ENCODE measurements at regions not wholly inside any gene's neighbourhood (a gene's known extent, or its start where the extent isn't known, plus 50 kb on each side); places are given as distances from the start of the nearest gene placed in this dataset.

DNA sequence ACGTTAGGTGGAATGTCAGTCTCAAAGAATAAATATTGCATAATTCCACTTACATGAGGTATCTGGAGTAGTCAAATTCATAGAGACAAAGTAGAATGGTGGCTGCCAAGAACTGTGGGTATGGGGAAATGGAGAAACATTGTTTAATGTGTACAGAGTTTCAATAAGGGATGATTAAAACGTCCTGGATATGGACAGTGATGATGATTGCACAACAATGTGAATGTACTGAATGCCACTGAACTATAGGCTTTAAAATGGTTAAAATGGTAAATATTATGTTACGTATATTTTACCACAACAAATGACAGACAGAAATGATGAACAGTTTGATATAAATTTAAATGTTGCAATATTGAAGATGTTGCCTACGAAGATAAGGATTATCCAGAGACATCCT is 602.0 kb upstream of the PKDCC start:
- TF ChIP-seq CTCF (IDR thresholded peaks at IDR 0.05) (no peak), POLR2A (IDR thresholded peaks at IDR 0.05) (no peak), POLR2AphosphoS5 (IDR thresholded peaks at IDR 0.05) (no peak)

Data from sigmoid colon (tissue), 4 donors.